ENCODE measurements at regions not wholly inside any gene's neighbourhood (a gene's known extent, or its start where the extent isn't known, plus 50 kb on each side); places are given as distances from the start of the nearest gene placed in this dataset.

DNA sequence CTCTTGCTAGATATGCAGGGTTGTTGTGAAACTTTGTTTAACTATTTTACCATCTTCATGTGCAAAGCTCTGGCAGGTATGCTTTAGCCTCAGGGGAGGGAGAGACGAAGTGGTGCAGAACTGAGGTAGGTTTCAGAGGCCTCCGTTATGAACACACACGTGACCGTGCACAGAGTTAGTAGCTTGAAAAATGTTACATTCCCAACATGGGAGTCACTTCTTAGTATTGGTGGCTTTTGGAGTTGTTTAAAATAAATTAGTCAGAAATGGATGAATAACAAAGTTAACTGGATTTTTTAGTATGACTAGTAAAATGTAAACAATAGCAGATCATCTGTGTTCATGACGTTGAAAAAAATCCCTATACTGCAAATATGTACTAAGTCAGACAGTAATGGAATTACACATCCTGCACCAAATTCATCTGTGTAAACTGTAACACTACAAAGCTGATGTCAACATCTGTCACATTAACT lies 279.6 kb downstream of the KLF13 start:
- Mint-ChIP-seq H3K27ac (no peak overlapping the region), H3K9me3 (ENCODE audit: low read depth) (peaks cover 10% of the 10 kb centered on the region), H3K4me1 (ENCODE audit: low read depth) (peaks cover 5% of the 10 kb centered on the region), H3K36me3 (ENCODE audit: insufficient read depth) (peaks cover 1% of the 10 kb centered on the region), H3K27me3 (no peaks in the 10 kb centered on the region), H3K4me3 (ENCODE audit: low read depth) (no peak overlapping the region)
- no peak for DNase-seq (ENCODE audit: low spot score, unreplicated experiment)
- TF ChIP-seq, protein P1, sequence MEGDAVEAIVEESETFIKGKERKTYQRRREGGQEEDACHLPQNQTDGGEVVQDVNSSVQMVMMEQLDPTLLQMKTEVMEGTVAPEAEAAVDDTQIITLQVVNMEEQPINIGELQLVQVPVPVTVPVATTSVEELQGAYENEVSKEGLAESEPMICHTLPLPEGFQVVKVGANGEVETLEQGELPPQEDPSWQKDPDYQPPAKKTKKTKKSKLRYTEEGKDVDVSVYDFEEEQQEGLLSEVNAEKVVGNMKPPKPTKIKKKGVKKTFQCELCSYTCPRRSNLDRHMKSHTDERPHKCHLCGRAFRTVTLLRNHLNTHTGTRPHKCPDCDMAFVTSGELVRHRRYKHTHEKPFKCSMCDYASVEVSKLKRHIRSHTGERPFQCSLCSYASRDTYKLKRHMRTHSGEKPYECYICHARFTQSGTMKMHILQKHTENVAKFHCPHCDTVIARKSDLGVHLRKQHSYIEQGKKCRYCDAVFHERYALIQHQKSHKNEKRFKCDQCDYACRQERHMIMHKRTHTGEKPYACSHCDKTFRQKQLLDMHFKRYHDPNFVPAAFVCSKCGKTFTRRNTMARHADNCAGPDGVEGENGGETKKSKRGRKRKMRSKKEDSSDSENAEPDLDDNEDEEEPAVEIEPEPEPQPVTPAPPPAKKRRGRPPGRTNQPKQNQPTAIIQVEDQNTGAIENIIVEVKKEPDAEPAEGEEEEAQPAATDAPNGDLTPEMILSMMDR (IDR thresholded peaks at IDR 0.05; ENCODE audit: unreplicated experiment) = no peak

- no peak overlapping the region for H3K27ac Mint-ChIP-seq
- no peaks in the 10 kb centered on the region for H3K27me3 Mint-ChIP-seq
- H3K9me3 Mint-ChIP-seq (ENCODE audit: low read depth) = peaks cover 11% of the 10 kb centered on the region
- H3K4me3 Mint-ChIP-seq (ENCODE audit: low read depth) = no peak overlapping the region
- peaks cover 3% of the 10 kb centered on the region for H3K4me1 Mint-ChIP-seq (ENCODE audit: low read depth)
- DNase-seq (ENCODE audit: low spot score, unreplicated experiment) = no peak
- TF ChIP-seq, protein P1 (IDR thresholded peaks at IDR 0.05; ENCODE audit: unreplicated experiment) = no peak
- peaks cover 1% of the 10 kb centered on the region for H3K36me3 Mint-ChIP-seq (ENCODE audit: insufficient read depth)
Observed at GRCh38 chr15:31606931-31607497, 280.4 kb downstream of the KLF13 start.

DNA sequence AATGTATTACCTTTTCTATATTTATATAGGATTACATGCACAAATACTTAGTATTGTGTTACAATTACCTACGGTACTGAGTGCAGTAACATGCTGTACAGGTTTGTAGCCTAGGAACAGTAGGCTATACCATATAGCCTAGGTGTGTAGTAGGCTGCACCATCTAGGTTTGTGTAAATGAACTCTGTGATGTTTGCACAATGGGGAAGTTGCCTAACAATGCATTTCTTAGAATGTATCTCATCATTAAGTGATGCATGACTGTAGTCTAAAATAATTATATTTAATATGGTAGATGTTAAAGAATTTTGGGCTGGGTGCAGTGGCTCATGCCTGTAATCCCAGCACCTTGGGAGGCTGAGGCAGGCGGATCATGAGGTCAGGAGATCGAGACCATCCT lies 281.0 kb downstream of the KLF13 start:
- Mint-ChIP-seq H3K27ac (no peak overlapping the region), H3K4me1 (ENCODE audit: low read depth) (peaks cover 3% of the 10 kb centered on the region), H3K27me3 (no peaks in the 10 kb centered on the region), H3K4me3 (ENCODE audit: low read depth) (no peak overlapping the region), H3K9me3 (ENCODE audit: low read depth) (peaks cover 17% of the 10 kb centered on the region), H3K36me3 (ENCODE audit: insufficient read depth) (peaks cover 1% of the 10 kb centered on the region)
- TF ChIP-seq, protein P1 (IDR thresholded peaks at IDR 0.05; ENCODE audit: unreplicated experiment) = no peak
- DNase-seq (ENCODE audit: low spot score, unreplicated experiment) = no peak

GRCh38 chr15:31609258-31609681 lies 282.6 kb downstream of the KLF13 start:
- TF ChIP-seq, protein P1 (IDR thresholded peaks at IDR 0.05; ENCODE audit: unreplicated experiment) = no peak
- Mint-ChIP-seq H3K4me1 (ENCODE audit: low read depth) (peaks cover 3% of the 10 kb centered on the region), H3K9me3 (ENCODE audit: low read depth) (peaks cover 17% of the 10 kb centered on the region), H3K27me3 (no peaks in the 10 kb centered on the region), H3K4me3 (ENCODE audit: low read depth) (no peak overlapping the region), H3K36me3 (ENCODE audit: insufficient read depth) (no peaks in the 10 kb centered on the region), H3K27ac (no peak overlapping the region)
- DNase-seq (ENCODE audit: low spot score, unreplicated experiment) = no peak

- DNase-seq (ENCODE audit: low spot score, unreplicated experiment) = no peak
- H3K27me3 Mint-ChIP-seq = no peaks in the 10 kb centered on the region
- TF ChIP-seq, protein P1 (IDR thresholded peaks at IDR 0.05; ENCODE audit: unreplicated experiment) = no peak
- peaks cover 3% of the 10 kb centered on the region for H3K4me1 Mint-ChIP-seq (ENCODE audit: low read depth)
- H3K4me3 Mint-ChIP-seq (ENCODE audit: low read depth) = no peak overlapping the region
- no peaks in the 10 kb centered on the region for H3K36me3 Mint-ChIP-seq (ENCODE audit: insufficient read depth)
- H3K9me3 Mint-ChIP-seq (ENCODE audit: low read depth) = peaks cover 17% of the 10 kb centered on the region
- H3K27ac Mint-ChIP-seq = no peak overlapping the region
Observed at GRCh38 chr15:31609906-31610305, 283.3 kb downstream of the KLF13 start.

Data from progenitor cell of endocrine pancreas (in vitro differentiated cells).